ENCODE measurements at regions not wholly inside any gene's neighbourhood (a gene's known extent, or its start where the extent isn't known, plus 50 kb on each side); places are given as distances from the start of the nearest gene placed in this dataset.
"Not testable (repeated sequence)": the region's sequence is repeated elsewhere in the genome, so short reads cannot be mapped to it uniquely, and the experiment has no call there.

- no peaks in the 10 kb centered on the region for H3K79me2 ChIP-seq
- no peaks in the 10 kb centered on the region for H3K36me3 ChIP-seq (replicated peaks; ENCODE audit: insufficient read depth, low read depth)
- H3K4me1 ChIP-seq (ENCODE audit: insufficient read depth), result no peaks in the 10 kb centered on the region
- no peaks in the 10 kb centered on the region for H3K27me3 ChIP-seq
- TF ChIP-seq EZH2 (IDR thresholded peaks at IDR 0.05; ENCODE audit: borderline replicate concordance), result no peak
- TF ChIP-seq EZH2phosphoT487 (IDR thresholded peaks at IDR 0.05; ENCODE audit: low read depth, severe bottlenecking, unreplicated experiment), result no peak
- no peak for TF ChIP-seq CTCF (IDR thresholded peaks at IDR 0.05; ENCODE audit: poor library complexity)
- H3K4me3 ChIP-seq, result no peak overlapping the region
- no peak overlapping the region for H3K4me2 ChIP-seq
- WGBS (ENCODE audit: low lambda C conversion rate, missing lambda C conversion rate), result 93% methylated on average over 2 of the region's 2 CpGs
- H3K9me2 ChIP-seq (replicated peaks; ENCODE audit: insufficient read depth), result no peaks in the 10 kb centered on the region
- H4K20me1 ChIP-seq (ENCODE audit: insufficient read depth, poor library complexity, severe bottlenecking), result no peaks in the 10 kb centered on the region
- DNase-seq (ENCODE audit: low spot score), result no peak
- no peak overlapping the region for H2AFZ ChIP-seq
- H3K27ac ChIP-seq, result no peak overlapping the region
- H3K9me3 ChIP-seq (ENCODE audit: low read depth), result peaks cover 4% of the 10 kb centered on the region
These were observed 505.9 kb upstream of the CCNG1 start for GRCh38 chr5:162931501-162931900.

GRCh38 chr5:162939991-162940390 lies 497.4 kb upstream of the CCNG1 start:
- Histone ChIP-seq H3K36me3 (replicated peaks; ENCODE audit: insufficient read depth, low read depth) (no peaks in the 10 kb centered on the region), H4K20me1 (ENCODE audit: insufficient read depth, poor library complexity, severe bottlenecking) (no peaks in the 10 kb centered on the region), H3K4me2 (no peak overlapping the region), H3K27me3 (no peaks in the 10 kb centered on the region), H2AFZ (no peak overlapping the region), H3K4me1 (ENCODE audit: insufficient read depth) (no peaks in the 10 kb centered on the region), H3K9me2 (replicated peaks; ENCODE audit: insufficient read depth) (no peaks in the 10 kb centered on the region), H3K4me3 (no peak overlapping the region), H3K9me3 (ENCODE audit: low read depth) (no peaks in the 10 kb centered on the region), H3K27ac (no peak overlapping the region), H3K79me2 (no peaks in the 10 kb centered on the region)
- TF ChIP-seq EZH2phosphoT487 (IDR thresholded peaks at IDR 0.05; ENCODE audit: low read depth, severe bottlenecking, unreplicated experiment), result no peak
- no peak for TF ChIP-seq CTCF (IDR thresholded peaks at IDR 0.05; ENCODE audit: poor library complexity)
- no peak for TF ChIP-seq EZH2 (IDR thresholded peaks at IDR 0.05; ENCODE audit: borderline replicate concordance)
- WGBS (ENCODE audit: low lambda C conversion rate, missing lambda C conversion rate), result 62% methylated on average over 4 of the region's 4 CpGs
- DNase-seq (ENCODE audit: low spot score), result no peak

GRCh38 chr5:162948677-162949076 lies 488.7 kb upstream of the CCNG1 start:
- TF ChIP-seq EZH2phosphoT487 (IDR thresholded peaks at IDR 0.05; ENCODE audit: low read depth, severe bottlenecking, unreplicated experiment), result no peak
- TF ChIP-seq EZH2 (IDR thresholded peaks at IDR 0.05; ENCODE audit: borderline replicate concordance), result no peak
- Histone ChIP-seq H3K27me3 (no peaks in the 10 kb centered on the region), H3K79me2 (no peaks in the 10 kb centered on the region), H3K27ac (no peak overlapping the region), H3K4me2 (no peak overlapping the region), H2AFZ (no peak overlapping the region), H3K9me3 (ENCODE audit: low read depth) (no peaks in the 10 kb centered on the region), H3K9me2 (replicated peaks; ENCODE audit: insufficient read depth) (no peaks in the 10 kb centered on the region), H3K4me3 (no peak overlapping the region), H3K36me3 (replicated peaks; ENCODE audit: insufficient read depth, low read depth) (no peaks in the 10 kb centered on the region), H3K4me1 (ENCODE audit: insufficient read depth) (no peaks in the 10 kb centered on the region), H4K20me1 (ENCODE audit: insufficient read depth, poor library complexity, severe bottlenecking) (no peaks in the 10 kb centered on the region)
- no peak for DNase-seq (ENCODE audit: low spot score)
- WGBS (ENCODE audit: low lambda C conversion rate, missing lambda C conversion rate), result 85% methylated on average over 4 of the region's 4 CpGs

GRCh38 chr5:162956570-162956969 lies 480.8 kb upstream of the CCNG1 start:
- H3K27me3 ChIP-seq, result no peaks in the 10 kb centered on the region
- no peaks in the 10 kb centered on the region for H3K36me3 ChIP-seq (replicated peaks; ENCODE audit: insufficient read depth, low read depth)
- H3K4me1 ChIP-seq (ENCODE audit: insufficient read depth), result no peaks in the 10 kb centered on the region
- 75% methylated on average over 1 of the region's 1 CpG for WGBS (ENCODE audit: low lambda C conversion rate, missing lambda C conversion rate)
- H2AFZ ChIP-seq, result no peak overlapping the region
- no peaks in the 10 kb centered on the region for H3K79me2 ChIP-seq
- no peak for DNase-seq (ENCODE audit: low spot score)
- no peaks in the 10 kb centered on the region for H3K9me2 ChIP-seq (replicated peaks; ENCODE audit: insufficient read depth)
- TF ChIP-seq EZH2 (IDR thresholded peaks at IDR 0.05; ENCODE audit: borderline replicate concordance), result no peak
- no peak overlapping the region for H3K4me2 ChIP-seq
- H3K4me3 ChIP-seq, result no peak overlapping the region
- H3K9me3 ChIP-seq (ENCODE audit: low read depth), result no peaks in the 10 kb centered on the region
- H4K20me1 ChIP-seq (ENCODE audit: insufficient read depth, poor library complexity, severe bottlenecking), result no peaks in the 10 kb centered on the region
- H3K27ac ChIP-seq, result no peak overlapping the region

GRCh38 chr5:162964144-162964543 lies 473.3 kb upstream of the CCNG1 start:
- H3K9me3 ChIP-seq (ENCODE audit: low read depth); H3K4me3 ChIP-seq; H4K20me1 ChIP-seq (ENCODE audit: insufficient read depth, poor library complexity, severe bottlenecking); H3K27me3 ChIP-seq; H3K79me2 ChIP-seq; H3K4me1 ChIP-seq (ENCODE audit: insufficient read depth); H3K9me2 ChIP-seq (replicated peaks; ENCODE audit: insufficient read depth); H2AFZ ChIP-seq; H3K27ac ChIP-seq; H3K36me3 ChIP-seq (replicated peaks; ENCODE audit: insufficient read depth, low read depth): not testable (repeated sequence)
- peak overlapping the region; percentile 0 for H3K4me2 ChIP-seq
- 53% methylated on average over 4 of the region's 4 CpGs for WGBS (ENCODE audit: low lambda C conversion rate, missing lambda C conversion rate)
- peak; percentile 13 for DNase-seq (ENCODE audit: low spot score)
